ENCODE measurements at regions not wholly inside any gene's neighbourhood (a gene's known extent, or its start where the extent isn't known, plus 50 kb on each side); places are given as distances from the start of the nearest gene placed in this dataset.

- DNase-seq: no peak
Measured at GRCh38 chr10:130887170-130887569, 424.4 kb downstream of the TCERG1L start.

GRCh38 chr10:130888493-130888892 lies 423.0 kb downstream of the TCERG1L start:
- DNase-seq: no peak

GRCh38 chr10:130889240-130889639 lies 422.3 kb downstream of the TCERG1L start:
- no peak for DNase-seq

GRCh38 chr10:130889780-130890179 lies 421.7 kb downstream of the TCERG1L start:
- no peak for DNase-seq

- DNase-seq: no peak
Measured at GRCh38 chr10:130891066-130891465, 420.5 kb downstream of the TCERG1L start.

GRCh38 chr10:130894471-130894870 lies 417.1 kb downstream of the TCERG1L start:
- DNase-seq: no peak

GRCh38 chr10:130895161-130895560 lies 416.4 kb downstream of the TCERG1L start:
- no peak for DNase-seq

GRCh38 chr10:130897815-130898214 lies 413.7 kb downstream of the TCERG1L start:
- no peak for DNase-seq

- no peak for DNase-seq
Measured at GRCh38 chr10:130898381-130898780, 413.1 kb downstream of the TCERG1L start.

GRCh38 chr10:130899856-130900255 lies 411.7 kb downstream of the TCERG1L start:
- DNase-seq: no peak

- DNase-seq: no peak
Measured at GRCh38 chr10:130900441-130901160, 410.9 kb downstream of the TCERG1L start.

- DNase-seq: no peak
Measured at GRCh38 chr10:130901311-130902165, 410.0 kb downstream of the TCERG1L start.

GRCh38 chr10:130902471-130902870 lies 409.1 kb downstream of the TCERG1L start:
- no peak for DNase-seq

GRCh38 chr10:130902929-130903328 lies 408.6 kb downstream of the TCERG1L start:
- DNase-seq: no peak

GRCh38 chr10:130904676-130905075 lies 406.8 kb downstream of the TCERG1L start:
- no peak for DNase-seq

- DNase-seq: no peak
Measured at GRCh38 chr10:130905386-130905785, 406.1 kb downstream of the TCERG1L start.

- no peak for DNase-seq
Measured at GRCh38 chr10:130905921-130906320, 405.6 kb downstream of the TCERG1L start.

- no peak for DNase-seq
Measured at GRCh38 chr10:130910848-130911247, 400.7 kb downstream of the TCERG1L start.

GRCh38 chr10:130913844-130914243 lies 397.7 kb downstream of the TCERG1L start:
- DNase-seq: no peak

GRCh38 chr10:130914367-130914766 lies 397.2 kb downstream of the TCERG1L start:
- DNase-seq: no peak

- DNase-seq: no peak
Measured at GRCh38 chr10:130915065-130915464, 396.5 kb downstream of the TCERG1L start.

GRCh38 chr10:130921461-130921860 lies 390.1 kb downstream of the TCERG1L start:
- DNase-seq: no peak

GRCh38 chr10:130921911-130922440 lies 389.5 kb downstream of the TCERG1L start:
- no peak for DNase-seq

GRCh38 chr10:130923596-130923995 lies 387.9 kb downstream of the TCERG1L start:
- no peak for DNase-seq

All from hematopoietic multipotent progenitor cell treated with erythropoietin and hydrocortisone succinate and interleukin-3 and kit ligand, for 6 days (in vitro differentiated cells).